ENCODE measurements at regions not wholly inside any gene's neighbourhood (a gene's known extent, or its start where the extent isn't known, plus 50 kb on each side); places are given as distances from the start of the nearest gene placed in this dataset.

DNA sequence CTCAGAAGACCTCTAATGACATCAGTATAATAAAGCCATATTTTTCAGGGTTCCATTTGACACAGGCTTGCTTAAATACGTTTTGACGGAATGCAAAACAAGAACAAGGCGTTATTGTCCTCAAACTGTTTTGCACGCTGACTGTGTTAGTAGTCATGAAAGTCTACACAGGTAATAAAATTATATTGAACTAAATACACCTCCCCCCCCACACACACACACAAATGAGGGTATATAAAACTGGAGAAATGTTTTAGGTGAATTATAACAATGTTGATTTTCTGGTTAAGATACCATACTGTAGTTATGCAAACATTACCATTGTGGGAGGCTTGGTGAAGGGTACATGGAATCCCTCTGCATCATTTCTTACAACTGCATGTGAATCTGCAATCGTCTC, 257.1 kb upstream of the ARRDC4 start:
- TF ChIP-seq, protein P1, sequence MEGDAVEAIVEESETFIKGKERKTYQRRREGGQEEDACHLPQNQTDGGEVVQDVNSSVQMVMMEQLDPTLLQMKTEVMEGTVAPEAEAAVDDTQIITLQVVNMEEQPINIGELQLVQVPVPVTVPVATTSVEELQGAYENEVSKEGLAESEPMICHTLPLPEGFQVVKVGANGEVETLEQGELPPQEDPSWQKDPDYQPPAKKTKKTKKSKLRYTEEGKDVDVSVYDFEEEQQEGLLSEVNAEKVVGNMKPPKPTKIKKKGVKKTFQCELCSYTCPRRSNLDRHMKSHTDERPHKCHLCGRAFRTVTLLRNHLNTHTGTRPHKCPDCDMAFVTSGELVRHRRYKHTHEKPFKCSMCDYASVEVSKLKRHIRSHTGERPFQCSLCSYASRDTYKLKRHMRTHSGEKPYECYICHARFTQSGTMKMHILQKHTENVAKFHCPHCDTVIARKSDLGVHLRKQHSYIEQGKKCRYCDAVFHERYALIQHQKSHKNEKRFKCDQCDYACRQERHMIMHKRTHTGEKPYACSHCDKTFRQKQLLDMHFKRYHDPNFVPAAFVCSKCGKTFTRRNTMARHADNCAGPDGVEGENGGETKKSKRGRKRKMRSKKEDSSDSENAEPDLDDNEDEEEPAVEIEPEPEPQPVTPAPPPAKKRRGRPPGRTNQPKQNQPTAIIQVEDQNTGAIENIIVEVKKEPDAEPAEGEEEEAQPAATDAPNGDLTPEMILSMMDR (IDR thresholded peaks at IDR 0.05; ENCODE audit: control insufficient read depth, insufficient read depth, low read depth, low read length, missing control alignments): no peak
- H3K4me3 ChIP-seq (ENCODE audit: control insufficient read depth, low read depth, low read length): no peak overlapping the region
- DNase-seq (ENCODE audit: low read depth): no peak

DNA sequence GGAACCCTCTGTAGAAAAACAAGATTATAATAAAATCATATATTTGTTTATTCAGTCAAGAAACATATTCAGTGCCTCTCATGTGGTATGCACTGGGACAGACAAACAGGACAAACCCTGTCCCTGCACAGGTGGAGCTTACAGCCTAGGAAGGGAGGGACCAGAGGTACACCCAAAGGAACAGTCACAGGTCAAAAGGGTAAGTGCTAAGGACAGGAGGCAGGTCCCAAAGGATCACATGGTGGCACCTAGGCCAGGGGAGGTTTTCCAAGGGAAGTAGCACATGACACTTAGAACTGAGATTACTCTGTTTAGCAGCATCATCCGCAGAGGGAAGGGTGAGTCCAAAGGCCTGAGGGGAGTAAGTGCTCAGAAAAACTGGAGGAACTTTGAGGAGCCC, 254.4 kb upstream of the ARRDC4 start:
- no peak overlapping the region for H3K4me3 ChIP-seq (ENCODE audit: control insufficient read depth, low read depth, low read length)
- TF ChIP-seq, protein P1 (IDR thresholded peaks at IDR 0.05; ENCODE audit: control insufficient read depth, insufficient read depth, low read depth, low read length, missing control alignments): no peak
- DNase-seq (ENCODE audit: low read depth): no peak

DNA sequence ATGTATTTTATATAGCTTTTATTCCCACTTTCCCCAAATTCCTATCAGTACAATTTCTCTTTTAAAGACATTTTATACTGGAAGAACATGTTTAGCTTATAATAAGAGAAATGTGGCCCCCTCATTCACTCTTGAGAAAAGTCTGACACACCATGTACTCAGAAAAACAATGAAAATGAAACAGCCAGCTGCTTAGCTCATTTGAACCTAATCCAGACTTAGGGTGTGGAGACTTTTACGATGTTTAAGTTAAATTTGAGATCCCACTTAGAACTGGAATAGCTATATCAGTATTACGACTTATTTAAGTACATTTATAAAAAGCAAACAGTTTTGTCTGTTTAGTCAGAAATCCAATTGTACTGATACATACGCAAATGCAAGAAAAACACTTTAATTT, 252.3 kb upstream of the ARRDC4 start:
- TF ChIP-seq, protein P1 (IDR thresholded peaks at IDR 0.05; ENCODE audit: control insufficient read depth, insufficient read depth, low read depth, low read length, missing control alignments): no peak
- no peak for DNase-seq (ENCODE audit: low read depth)
- no peak overlapping the region for H3K4me3 ChIP-seq (ENCODE audit: control insufficient read depth, low read depth, low read length)

DNA sequence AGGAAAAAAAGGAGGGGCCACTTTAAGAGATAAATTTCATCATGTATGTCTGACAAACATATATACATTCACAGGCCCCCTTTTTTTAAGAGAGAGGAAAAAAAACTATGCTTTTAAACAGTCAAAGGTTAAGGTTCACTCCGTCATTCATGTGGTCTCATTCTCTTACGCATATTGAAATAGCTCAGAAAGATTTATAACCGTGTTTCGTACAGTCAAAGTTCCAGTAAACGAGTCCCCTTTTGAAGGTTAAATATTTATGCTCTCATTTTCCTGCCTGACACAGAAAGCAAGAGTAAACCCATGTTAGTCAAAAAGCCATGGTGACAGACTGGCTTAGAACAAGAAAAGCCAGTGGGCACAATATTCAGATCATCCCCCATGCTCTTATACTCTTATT, 248.0 kb upstream of the ARRDC4 start:
- DNase-seq (ENCODE audit: low read depth): no peak
- TF ChIP-seq, protein P1 (IDR thresholded peaks at IDR 0.05; ENCODE audit: control insufficient read depth, insufficient read depth, low read depth, low read length, missing control alignments): no peak
- H3K4me3 ChIP-seq (ENCODE audit: control insufficient read depth, low read depth, low read length): no peak overlapping the region

DNA sequence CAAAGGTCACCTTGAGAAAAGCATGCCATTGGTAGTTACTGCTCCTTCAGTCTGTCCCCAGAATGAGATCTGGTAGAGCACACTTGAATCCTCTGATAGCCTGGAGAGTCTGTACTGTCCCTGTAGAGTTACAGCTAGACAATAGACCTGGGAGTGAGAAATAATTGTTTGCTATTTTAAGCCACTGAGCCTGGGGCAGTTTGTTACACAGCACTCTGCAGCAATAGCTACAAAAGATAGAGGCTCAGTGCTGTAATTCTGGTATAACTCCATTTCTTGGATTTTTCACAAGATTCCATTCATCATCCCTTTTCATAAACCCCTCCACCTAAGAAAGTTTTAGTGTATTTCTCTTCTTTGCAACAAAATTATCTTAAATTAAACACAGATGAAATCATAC, 242.7 kb upstream of the ARRDC4 start:
- no peak overlapping the region for H3K4me3 ChIP-seq (ENCODE audit: control insufficient read depth, low read depth, low read length)
- no peak for DNase-seq (ENCODE audit: low read depth)
- TF ChIP-seq, protein P1 (IDR thresholded peaks at IDR 0.05; ENCODE audit: control insufficient read depth, insufficient read depth, low read depth, low read length, missing control alignments): no peak

DNA sequence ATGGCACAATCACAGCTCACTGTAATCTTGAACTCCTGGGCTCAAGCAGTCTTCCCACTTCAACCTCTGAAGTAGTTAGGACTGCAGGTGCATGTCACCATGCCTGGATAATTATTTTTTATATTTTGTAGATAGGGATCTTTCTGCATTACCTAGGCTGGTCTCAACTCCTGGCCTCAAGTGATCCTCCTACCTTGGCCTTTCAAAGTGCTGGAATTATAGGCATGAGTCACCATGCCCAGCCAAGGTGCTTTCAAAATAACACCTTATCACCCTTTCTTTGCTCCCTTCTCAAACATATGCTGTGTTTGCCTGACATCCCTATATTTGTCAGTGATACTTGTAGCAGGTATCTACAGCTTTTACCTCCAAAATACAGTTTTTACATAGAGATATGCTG, 242.0 kb upstream of the ARRDC4 start:
- no peak for DNase-seq (ENCODE audit: low read depth)
- TF ChIP-seq, protein P1 (IDR thresholded peaks at IDR 0.05; ENCODE audit: control insufficient read depth, insufficient read depth, low read depth, low read length, missing control alignments): no peak

DNA sequence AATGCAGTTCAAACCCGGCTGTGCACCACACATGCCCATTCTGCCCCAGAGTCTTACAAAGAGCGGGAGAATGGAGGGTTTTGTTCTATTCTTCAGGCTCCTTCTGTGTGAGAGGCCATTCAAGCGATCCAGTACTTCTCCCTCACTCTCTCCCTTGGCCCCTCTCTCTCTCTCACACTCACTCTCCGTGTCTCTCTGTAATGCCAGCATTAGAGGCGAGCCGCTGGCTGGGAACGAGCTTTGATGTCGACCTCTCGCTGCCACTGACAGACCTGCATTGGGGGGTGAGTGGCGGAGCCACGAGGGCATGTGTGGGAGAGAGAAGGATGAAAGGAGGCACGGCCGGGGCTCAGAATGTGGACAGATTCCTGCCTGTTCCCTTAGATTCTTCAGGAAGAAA, 231.7 kb upstream of the ARRDC4 start:
- H3K4me3 ChIP-seq (ENCODE audit: control insufficient read depth, low read depth, low read length): no peak overlapping the region
- TF ChIP-seq, protein P1 (IDR thresholded peaks at IDR 0.05; ENCODE audit: control insufficient read depth, insufficient read depth, low read depth, low read length, missing control alignments): no peak
- no peak for DNase-seq (ENCODE audit: low read depth)

More for the DNA sequence above, 242.0 kb upstream of the ARRDC4 start:
- no peak overlapping the region for H3K4me3 ChIP-seq (ENCODE audit: control insufficient read depth, low read depth, low read length)

Measured in AG09309 (cell line).